ENCODE measurements at regions not wholly inside any gene's neighbourhood (a gene's known extent, or its start where the extent isn't known, plus 50 kb on each side); places are given as distances from the start of the nearest gene placed in this dataset.

GRCh38 chr11:10996678-10997077, 138.8 kb upstream of the ZBED5 start:
- H3K27me3 Mint-ChIP-seq (ENCODE audit: low read depth) = no peaks in the 10 kb centered on the region; the same call in 1 of the 2 replicates
- no peak for ATAC-seq
- H3K4me1 Mint-ChIP-seq = no peaks in the 10 kb centered on the region

GRCh38 chr11:10993640-10994039, 135.8 kb upstream of the ZBED5 start:
- TF ChIP-seq SOX15 (CRISPR knock-in tag; IDR thresholded peaks at IDR 0.05) (no peak), ZBTB43 (CRISPR knock-in tag; IDR thresholded peaks at IDR 0.05) (no peak), ZNF263 (CRISPR knock-in tag; IDR thresholded peaks at IDR 0.05; ENCODE audit: low read depth) (no peak), IRF2 (CRISPR knock-in tag; IDR thresholded peaks at IDR 0.05; ENCODE audit: borderline replicate concordance, low read depth) (no peak), ZNF512 (CRISPR knock-in tag; IDR thresholded peaks at IDR 0.05; ENCODE audit: borderline replicate concordance) (no peak), NR1H2 (CRISPR knock-in tag; IDR thresholded peaks at IDR 0.05) (no peak), FOXK1 (CRISPR knock-in tag; IDR thresholded peaks at IDR 0.05) (no peak), SP1 (CRISPR knock-in tag; conservative IDR thresholded peaks at IDR 0.05) (no peak), CBFB (CRISPR knock-in tag; IDR thresholded peaks at IDR 0.05; ENCODE audit: low read depth) (no peak), ATF3 (CRISPR knock-in tag; conservative IDR thresholded peaks at IDR 0.05) (no peak), ZNF396 (CRISPR knock-in tag; IDR thresholded peaks at IDR 0.05; ENCODE audit: borderline replicate concordance) (no peak), ZSCAN18 (CRISPR knock-in tag; IDR thresholded peaks at IDR 0.05) (no peak), MAX (CRISPR knock-in tag; IDR thresholded peaks at IDR 0.05) (no peak), ATF2 (CRISPR knock-in tag; IDR thresholded peaks at IDR 0.05; ENCODE audit: borderline replicate concordance, low read depth) (no peak), FOXP1 (CRISPR knock-in tag; IDR thresholded peaks at IDR 0.05; ENCODE audit: borderline replicate concordance) (no peak), ZNF138 (CRISPR knock-in tag; conservative IDR thresholded peaks at IDR 0.05) (no peak)
- POLR2A ChIA-PET = interaction anchor here (0.7 kb wide), 1 partner anchor 24 kb away, joined by 3 read pairs; no protein-coding TSS in a partner anchor
- H3K36me3 Mint-ChIP-seq = peaks cover 5% of the 10 kb centered on the region
- no peak overlapping the region for H3K27ac Mint-ChIP-seq
- peaks cover 7% of the 10 kb centered on the region for H3K9me3 Mint-ChIP-seq
- no peaks in the 10 kb centered on the region; the same call in 1 of the 2 replicates for H3K27me3 Mint-ChIP-seq (ENCODE audit: low read depth)
- no peak overlapping the region for H3K4me3 Mint-ChIP-seq
- ATAC-seq (no peak), DNase-seq (ENCODE audit: low spot score) (no peak)
- CTCF ChIA-PET = interaction anchor here (0.6 kb wide), 1 partner anchor 542 kb away, joined by 3 read pairs; no protein-coding TSS in a partner anchor
- no peaks in the 10 kb centered on the region for H3K4me1 Mint-ChIP-seq

More at GRCh38 chr11:10996678-10997077, 138.8 kb upstream of the ZBED5 start:
- POLR2A ChIA-PET = no interaction called here
- H3K4me3 Mint-ChIP-seq = no peak overlapping the region
- CTCF ChIA-PET = interaction anchor here (0.9 kb wide), 1 partner anchor 53 kb away, joined by 3 read pairs; no protein-coding TSS in a partner anchor
- no peak for TF ChIP-seq ZNF219 (CRISPR knock-in tag; IDR thresholded peaks at IDR 0.05; ENCODE audit: borderline replicate concordance)
- TF ChIP-seq RELA (CRISPR knock-in tag; IDR thresholded peaks at IDR 0.05; ENCODE audit: borderline replicate concordance) = no peak
- TF ChIP-seq SMAD4 (CRISPR knock-in tag; IDR thresholded peaks at IDR 0.05) = no peak
- TF ChIP-seq FOXJ3 (CRISPR knock-in tag; IDR thresholded peaks at IDR 0.05; ENCODE audit: borderline replicate concordance) = no peak
- TF ChIP-seq ZSCAN18 (CRISPR knock-in tag; IDR thresholded peaks at IDR 0.05) = no peak
- TF ChIP-seq RORB (CRISPR knock-in tag; IDR thresholded peaks at IDR 0.05) = no peak
- TF ChIP-seq ATF2 (CRISPR knock-in tag; IDR thresholded peaks at IDR 0.05; ENCODE audit: borderline replicate concordance, low read depth) = no peak
- H3K27ac Mint-ChIP-seq = no peak overlapping the region
- no peak for DNase-seq (ENCODE audit: low spot score)
- peaks cover 5% of the 10 kb centered on the region for H3K36me3 Mint-ChIP-seq
- peaks cover 7% of the 10 kb centered on the region for H3K9me3 Mint-ChIP-seq
